Hepatocyte (in vitro differentiated cells): ENCODE measurements at regions not wholly inside any gene's neighbourhood (a gene's known extent, or its start where the extent isn't known, plus 50 kb on each side); places are given as distances from the start of the nearest gene placed in this dataset.

Source experiments
- CTCF ChIP-seq: fragments of 200-600 bp; sonication (generic); IDR thresholded peaks from 2 replicates; pipeline ENCODE4 v1.5.1; 2016; ENCODE audit warnings: antibody characterized with exemption, mild to moderate bottlenecking; ENCODE audit not compliant: poor library complexity
- EZH2 ChIP-seq: fragments of 200-600 bp; sonication (generic); IDR thresholded peaks from 2 replicates; pipeline ENCODE4 v1.6.1; 2016; ENCODE audit warnings: antibody characterized with exemption, mild to moderate bottlenecking, borderline replicate concordance
- EZH2phosphoT487 ChIP-seq: fragments of 200-600 bp; sonication (generic); IDR thresholded peaks from one replicate; pipeline ENCODE4 v1.6.1; 2018; ENCODE audit warnings: antibody characterized with exemption, mild to moderate bottlenecking, low read depth, moderate library complexity; ENCODE audit not compliant: unreplicated experiment, severe bottlenecking

DNA sequence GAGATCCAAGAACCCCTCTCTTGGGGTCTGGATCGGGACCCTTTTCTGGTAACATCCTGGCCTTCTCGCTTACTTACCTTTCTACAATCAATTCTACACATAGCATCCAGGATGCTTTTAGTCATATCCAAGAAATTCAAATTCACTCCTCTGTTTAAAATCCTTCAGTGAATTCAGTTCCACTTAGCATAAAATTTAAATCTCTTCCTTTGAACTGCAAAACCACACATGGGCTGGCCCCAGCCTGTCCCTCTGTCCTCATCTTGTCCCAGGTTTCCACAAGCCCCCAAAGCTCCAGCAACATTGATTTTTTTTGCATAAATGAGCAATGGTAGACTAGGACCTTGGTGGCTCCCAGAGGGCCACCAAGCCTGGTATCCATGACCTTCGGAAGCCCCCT, 96.4 kb upstream of the C16orf82 start:
- TF ChIP-seq CTCF (no peak), EZH2phosphoT487 (no peak), EZH2 (no peak)
